Neural cell (in vitro differentiated cells): ENCODE measurements at regions not wholly inside any gene's neighbourhood (a gene's known extent, or its start where the extent isn't known, plus 50 kb on each side); places are given as distances from the start of the nearest gene placed in this dataset.

ENCODE experiments used
- CTCF ChIP-seq: fragments of 450-650 bp; IDR thresholded peaks from 2 replicates; pipeline ENCODE4 v1.5.1; 2014; ENCODE audit warnings: antibody characterized with exemption, mild to moderate bottlenecking, moderate library complexity; ENCODE audit not compliant: poor library complexity, severe bottlenecking
- EP300 ChIP-seq: fragments of 450-650 bp; conservative IDR thresholded peaks from 2 replicates; pipeline ENCODE4 v1.6.1; 2014; ENCODE audit warnings: antibody characterized with exemption, mild to moderate bottlenecking, moderate library complexity; ENCODE audit not compliant: poor library complexity, severe bottlenecking
- EZH2 ChIP-seq: fragments of 200-600, 300-800 bp; shearing (Covaris generic), sonication (generic); IDR thresholded peaks from 2 replicates; pipeline ENCODE4 v1.6.1; 2014; ENCODE audit warnings: antibody characterized with exemption, low read length, borderline replicate concordance, mild to moderate bottlenecking; ENCODE audit not compliant: insufficient read depth, poor library complexity, severe bottlenecking
- POLR2AphosphoS5 ChIP-seq: IDR thresholded peaks from 2 replicates; pipeline ENCODE4 v1.6.1; 2012
- TAF1 ChIP-seq: IDR thresholded peaks from 2 replicates; pipeline ENCODE4 v1.6.1; 2012; ENCODE audit warnings: low read depth
- TF ChIP-seq, protein P1 (sequence below): IDR thresholded peaks from 2 replicates; pipeline ENCODE4 v1.6.1; 2012; ENCODE audit warnings: borderline replicate concordance

- no peak for TF ChIP-seq TAF1
- TF ChIP-seq, protein P1, sequence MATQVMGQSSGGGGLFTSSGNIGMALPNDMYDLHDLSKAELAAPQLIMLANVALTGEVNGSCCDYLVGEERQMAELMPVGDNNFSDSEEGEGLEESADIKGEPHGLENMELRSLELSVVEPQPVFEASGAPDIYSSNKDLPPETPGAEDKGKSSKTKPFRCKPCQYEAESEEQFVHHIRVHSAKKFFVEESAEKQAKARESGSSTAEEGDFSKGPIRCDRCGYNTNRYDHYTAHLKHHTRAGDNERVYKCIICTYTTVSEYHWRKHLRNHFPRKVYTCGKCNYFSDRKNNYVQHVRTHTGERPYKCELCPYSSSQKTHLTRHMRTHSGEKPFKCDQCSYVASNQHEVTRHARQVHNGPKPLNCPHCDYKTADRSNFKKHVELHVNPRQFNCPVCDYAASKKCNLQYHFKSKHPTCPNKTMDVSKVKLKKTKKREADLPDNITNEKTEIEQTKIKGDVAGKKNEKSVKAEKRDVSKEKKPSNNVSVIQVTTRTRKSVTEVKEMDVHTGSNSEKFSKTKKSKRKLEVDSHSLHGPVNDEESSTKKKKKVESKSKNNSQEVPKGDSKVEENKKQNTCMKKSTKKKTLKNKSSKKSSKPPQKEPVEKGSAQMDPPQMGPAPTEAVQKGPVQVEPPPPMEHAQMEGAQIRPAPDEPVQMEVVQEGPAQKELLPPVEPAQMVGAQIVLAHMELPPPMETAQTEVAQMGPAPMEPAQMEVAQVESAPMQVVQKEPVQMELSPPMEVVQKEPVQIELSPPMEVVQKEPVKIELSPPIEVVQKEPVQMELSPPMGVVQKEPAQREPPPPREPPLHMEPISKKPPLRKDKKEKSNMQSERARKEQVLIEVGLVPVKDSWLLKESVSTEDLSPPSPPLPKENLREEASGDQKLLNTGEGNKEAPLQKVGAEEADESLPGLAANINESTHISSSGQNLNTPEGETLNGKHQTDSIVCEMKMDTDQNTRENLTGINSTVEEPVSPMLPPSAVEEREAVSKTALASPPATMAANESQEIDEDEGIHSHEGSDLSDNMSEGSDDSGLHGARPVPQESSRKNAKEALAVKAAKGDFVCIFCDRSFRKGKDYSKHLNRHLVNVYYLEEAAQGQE, result no peak
- no peak for TF ChIP-seq CTCF
- no peak for TF ChIP-seq POLR2AphosphoS5
- TF ChIP-seq EZH2, result no peak
- TF ChIP-seq EP300, result no peak
Observed at GRCh38 chr22:49365910-49366309, 461.8 kb downstream of the BRD1 start.
